Hematopoietic multipotent progenitor cell treated with erythropoietin and hydrocortisone succinate and interleukin-3 and kit ligand, for 6 days (in vitro differentiated cells): ENCODE measurements at regions not wholly inside any gene's neighbourhood (a gene's known extent, or its start where the extent isn't known, plus 50 kb on each side); places are given as distances from the start of the nearest gene placed in this dataset.

Source experiments
- DNase-seq: peaks from one replicate; pipeline ENCODE4 v3.0.0-alpha.2; 2015

DNA sequence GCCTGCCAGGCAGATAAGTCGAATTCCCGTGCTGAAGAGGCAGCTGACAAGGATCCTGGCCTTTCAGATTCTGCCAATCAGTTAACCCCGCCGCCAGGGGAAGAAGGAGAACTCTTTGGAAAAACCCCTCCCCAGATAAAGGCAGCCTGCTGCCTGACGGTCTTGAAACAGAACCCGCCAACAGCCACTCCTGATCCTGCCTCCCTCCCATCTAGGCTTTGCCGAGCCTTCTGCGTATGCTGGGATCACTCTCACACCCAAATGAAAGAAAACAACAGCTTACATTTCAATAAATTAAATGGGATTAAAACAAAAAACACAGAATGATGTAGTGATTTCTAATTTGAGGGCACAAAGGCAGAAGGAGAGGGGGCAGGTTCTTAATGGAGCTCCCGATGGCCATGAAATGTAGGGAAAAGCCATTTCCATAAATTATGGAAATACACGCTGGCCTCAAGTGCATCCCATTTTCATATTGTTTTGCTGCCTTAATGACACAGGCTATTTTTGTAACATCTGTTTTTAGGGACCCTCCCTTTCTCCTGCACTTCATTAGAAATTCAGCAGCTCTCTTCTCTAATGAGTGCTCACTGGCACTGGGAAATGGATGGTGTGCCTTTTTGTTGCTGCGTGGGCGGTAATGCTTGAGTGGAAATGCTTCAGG is 319.1 kb downstream of the MED10 start:
- no peak for DNase-seq

GRCh38 chr5:6058055-6058715 is 320.2 kb downstream of the MED10 start:
- no peak for DNase-seq

GRCh38 chr5:6056280-6056679 is 322.1 kb downstream of the MED10 start:
- DNase-seq: no peak

DNA sequence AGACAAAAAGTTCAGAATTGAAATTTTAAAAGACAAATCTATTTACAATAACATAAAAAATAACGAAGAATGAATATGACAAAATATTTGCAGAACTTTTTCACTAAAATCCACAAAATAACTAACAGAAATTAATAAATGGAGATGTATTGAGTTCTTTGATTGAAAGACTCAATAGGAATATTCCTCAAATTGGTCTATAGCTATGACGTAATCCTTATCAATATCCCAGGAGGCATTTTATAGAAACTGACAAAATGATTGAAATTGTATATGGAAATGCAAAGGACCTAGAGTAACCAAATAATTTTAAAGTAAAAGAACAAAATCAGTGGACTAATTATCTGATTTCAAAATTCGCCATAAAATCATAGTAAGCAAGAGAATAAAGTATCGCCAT is 328.7 kb downstream of the MED10 start:
- DNase-seq: no peak

DNA sequence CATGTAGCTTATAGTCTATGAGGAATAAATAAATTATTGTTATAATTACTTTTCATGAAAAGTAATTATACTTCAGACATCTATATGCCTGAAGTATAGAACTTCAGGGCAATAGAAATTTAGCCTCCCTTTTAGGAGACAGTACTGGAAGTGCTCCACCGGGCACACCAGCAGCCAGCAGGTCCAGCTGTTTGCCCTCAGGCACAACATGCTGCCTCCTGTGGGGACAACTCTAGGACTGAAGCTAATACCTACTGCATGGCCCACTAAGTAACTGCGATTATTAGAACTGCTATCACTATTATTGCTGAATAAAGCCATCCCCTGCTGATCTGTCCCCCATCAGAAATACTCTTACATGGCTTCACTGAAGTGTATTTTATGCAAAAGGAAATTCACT is 329.6 kb downstream of the MED10 start:
- DNase-seq: no peak

GRCh38 chr5:6046296-6046967 is 331.9 kb downstream of the MED10 start:
- DNase-seq: no peak

DNA sequence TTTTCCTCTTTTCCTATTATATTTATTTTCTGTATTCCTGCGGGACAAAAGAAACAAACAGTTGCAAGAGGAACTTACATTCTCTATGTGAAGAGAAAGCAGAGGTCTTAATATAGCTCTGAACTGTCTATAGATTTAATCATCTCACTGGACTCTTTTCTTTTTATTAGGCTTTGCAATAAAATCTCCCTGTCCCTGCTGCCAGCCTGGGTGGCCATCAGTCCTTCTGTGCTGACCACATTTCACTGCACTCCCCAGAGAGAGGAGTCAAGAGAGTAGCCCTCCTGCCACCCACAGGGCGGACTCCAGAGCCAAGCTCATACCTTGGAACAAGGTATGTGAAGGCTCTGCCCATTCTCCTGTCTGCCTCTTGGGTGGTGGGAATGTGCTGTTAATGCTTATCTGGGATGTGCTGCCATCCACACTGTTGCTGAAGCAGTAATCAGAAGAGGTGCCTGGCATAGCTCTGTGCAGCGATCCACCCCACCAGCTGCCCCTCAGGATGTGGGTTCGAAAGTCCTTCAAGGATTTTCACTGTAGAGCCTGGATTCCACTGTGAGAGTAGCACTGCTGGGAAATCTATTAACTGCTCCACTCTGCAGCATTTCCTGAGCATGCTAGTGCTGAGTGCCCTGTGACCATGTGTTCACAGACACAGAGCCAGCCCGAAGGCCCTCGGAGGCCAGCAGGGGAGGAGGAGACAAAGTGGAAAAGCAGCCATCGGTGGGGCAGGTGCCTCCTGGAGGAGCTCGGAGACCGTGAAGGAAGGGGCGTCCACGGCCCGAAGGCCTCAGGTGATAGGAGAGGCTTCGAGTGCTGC is 334.6 kb downstream of the MED10 start:
- no peak for DNase-seq

DNA sequence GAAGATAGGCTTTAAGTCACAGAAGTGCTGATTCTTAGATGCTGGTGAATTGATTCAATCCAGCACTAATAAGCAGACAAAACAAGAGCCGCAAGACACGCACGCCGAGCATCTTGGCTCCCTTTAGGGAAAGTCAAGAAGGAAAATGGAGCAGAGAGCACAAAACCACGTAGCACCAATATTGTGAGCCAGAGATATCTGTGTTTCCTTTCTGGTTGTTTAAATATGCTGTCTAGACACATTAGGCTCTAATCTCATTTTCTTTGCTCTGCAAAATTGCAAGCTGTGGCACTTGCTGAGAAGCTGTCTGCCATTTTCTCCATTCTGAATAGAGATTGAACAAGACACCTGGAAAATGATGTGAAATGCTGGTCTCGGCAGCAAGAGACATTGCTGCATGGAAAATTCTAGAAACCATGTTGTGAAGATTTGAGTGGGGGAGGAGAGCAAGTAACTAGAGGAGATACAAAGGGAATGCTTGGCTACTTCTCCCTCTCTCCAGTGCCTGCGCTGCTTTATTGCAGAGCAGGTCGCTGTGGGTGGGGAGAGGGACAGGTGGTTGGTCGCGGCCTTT is 336.3 kb downstream of the MED10 start:
- DNase-seq: no peak

GRCh38 chr5:6039111-6039510 is 339.2 kb downstream of the MED10 start:
- DNase-seq: no peak

DNA sequence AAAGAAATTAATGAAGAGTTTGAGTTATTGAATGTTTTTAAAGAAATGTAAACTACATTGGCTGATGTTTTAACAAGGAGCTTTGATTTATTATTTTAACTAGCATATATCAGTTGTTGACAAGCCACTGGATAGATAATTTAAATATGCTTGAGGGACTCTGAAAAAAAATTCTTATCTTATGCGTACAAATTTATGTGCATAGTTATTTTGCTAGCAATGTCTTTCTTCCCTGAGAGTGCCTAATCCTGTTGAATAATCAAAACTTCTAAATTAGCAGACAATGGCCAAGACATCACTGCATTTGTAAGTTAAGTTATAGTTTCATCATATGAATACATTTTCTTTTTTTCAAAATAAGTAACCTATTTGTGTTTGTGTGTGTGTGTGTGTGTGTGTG is 342.3 kb downstream of the MED10 start:
- no peak for DNase-seq

- DNase-seq: no peak
These were observed 348.5 kb downstream of the MED10 start for GRCh38 chr5:6029811-6030271.

- DNase-seq: no peak
These were observed 351.5 kb downstream of the MED10 start for GRCh38 chr5:6026766-6027406.

DNA sequence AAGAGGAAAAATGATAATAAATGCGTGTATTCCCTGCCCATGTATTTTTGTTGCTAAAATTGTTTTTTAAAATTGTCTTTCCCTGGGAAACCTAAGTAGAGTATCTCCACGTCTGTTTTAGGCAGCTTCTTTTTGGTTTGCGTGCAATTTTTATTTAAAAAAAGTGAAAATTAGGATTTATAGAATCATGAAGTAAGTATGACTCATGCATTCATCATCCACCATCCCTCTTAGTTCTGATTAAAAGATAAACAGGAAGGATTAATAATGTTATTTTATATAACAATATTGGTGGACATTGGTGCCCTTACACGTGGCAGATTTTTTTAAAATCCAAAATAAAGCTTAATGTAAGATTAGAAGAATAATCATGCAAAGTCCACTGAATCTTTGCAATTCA is 358.7 kb downstream of the MED10 start:
- DNase-seq: no peak

GRCh38 chr5:6013506-6013905 is 364.8 kb downstream of the MED10 start:
- DNase-seq: no peak

DNA sequence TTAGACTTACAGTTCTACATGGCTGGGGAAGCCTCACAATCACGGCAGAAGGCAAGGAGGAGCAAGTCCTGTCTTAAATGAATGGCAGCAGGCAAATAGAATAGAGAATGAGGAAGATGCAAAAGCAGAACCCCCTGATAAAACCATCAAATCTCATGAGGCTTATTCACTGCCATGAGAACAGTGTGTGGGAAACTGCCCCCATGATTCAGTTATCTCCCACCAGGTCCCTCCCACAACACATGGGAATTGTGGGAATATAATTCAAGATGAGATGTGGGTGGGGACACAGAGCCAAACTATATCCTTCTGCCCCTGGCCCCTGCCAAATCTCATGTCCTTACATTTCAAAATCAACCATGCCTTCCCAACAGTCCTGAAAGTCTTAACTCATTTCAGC is 367.1 kb downstream of the MED10 start:
- DNase-seq: no peak

- no peak for DNase-seq
These were observed 371.5 kb downstream of the MED10 start for GRCh38 chr5:6006838-6007314.

DNA sequence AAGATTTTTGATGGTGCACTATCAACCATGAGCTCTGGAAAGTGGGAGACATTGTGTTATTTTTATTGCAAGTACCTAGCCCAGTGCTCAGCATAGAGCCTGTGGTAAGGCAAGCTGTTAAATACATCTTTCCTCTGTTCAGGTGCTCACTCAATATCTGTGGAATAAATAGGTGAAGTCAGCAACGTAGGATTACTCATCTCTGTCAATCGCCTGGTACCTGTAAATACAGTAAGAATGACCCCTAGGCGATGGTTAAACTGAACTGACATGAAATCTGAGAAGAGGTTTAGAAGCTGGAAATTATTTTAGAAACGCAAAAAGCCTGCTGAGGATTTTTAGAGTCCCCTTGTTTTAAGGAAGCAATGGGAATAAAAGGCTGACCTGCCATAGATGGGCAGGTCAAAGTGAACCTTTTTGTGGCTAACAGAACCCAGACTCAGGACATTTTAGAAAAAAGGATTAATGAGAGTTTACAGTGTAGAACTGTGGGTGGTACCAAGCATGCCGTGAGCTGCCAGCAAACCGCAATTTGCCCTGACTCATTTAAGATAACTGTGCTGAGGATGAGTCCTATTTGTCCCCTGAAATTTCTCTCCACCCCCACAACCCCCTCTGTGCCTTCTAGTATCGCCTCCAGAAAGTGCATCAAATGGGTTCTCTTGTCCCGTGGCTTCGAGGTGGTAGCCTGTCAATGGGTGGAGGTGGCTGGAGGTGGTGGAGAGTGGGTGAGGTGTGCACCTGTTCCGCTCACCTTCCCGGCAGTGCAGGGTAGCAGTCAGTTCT is 375.1 kb downstream of the MED10 start:
- DNase-seq: no peak

GRCh38 chr5:6000867-6001266 is 377.5 kb downstream of the MED10 start:
- no peak for DNase-seq

GRCh38 chr5:5995819-5996218 is 382.5 kb downstream of the MED10 start:
- no peak for DNase-seq

DNA sequence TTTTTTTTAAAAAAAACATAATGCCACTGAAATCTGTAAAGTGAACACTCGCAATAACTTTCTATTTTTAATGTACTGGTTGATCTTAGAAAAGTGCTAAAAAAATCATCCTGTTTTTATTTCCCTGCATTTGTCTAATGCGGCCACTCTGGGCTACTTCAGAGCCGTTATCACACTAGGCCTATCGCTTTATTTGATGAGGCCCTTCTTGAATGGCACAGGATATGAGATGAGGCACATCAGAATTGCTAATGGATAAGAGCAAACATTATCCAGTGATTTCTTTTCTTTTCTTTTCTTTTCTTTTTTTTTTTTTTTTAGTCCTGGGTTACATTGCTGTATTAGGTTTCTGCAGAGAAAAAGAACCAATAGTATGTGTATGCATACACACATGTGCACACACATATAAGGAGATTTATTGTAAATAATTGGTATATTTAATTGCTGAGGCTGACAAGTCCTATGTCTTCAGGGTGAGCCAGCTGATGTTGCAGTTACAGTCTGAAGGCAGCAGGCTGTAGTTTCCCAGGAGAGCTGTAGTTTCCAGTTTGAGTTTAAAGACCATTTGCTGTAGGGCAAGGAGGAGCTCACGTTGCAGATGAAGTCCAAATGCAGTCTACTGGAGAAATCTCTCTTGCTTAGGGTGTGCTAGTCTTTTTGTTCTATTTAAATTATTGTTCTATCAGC is 391.7 kb downstream of the MED10 start:
- DNase-seq: no peak

DNA sequence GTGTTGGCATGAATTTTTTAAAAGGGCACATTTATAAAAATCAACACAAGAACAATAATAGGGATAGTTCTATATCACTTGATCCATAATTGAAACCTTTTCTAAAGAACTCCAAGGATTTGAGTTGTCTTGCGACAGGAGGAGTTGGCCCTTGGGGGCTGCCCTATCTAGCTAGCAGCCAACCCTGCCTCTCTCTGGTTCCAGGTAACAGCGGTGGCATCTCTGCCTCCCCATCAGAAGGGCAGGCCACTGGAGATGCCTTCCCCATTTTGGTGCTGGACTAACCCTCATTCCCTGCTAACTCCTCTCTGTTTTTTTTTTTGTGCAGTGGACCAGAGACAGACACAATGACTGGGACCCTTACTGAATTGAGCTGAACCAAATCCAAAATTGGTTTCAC is 393.0 kb downstream of the MED10 start:
- no peak for DNase-seq
